ENCODE measurements at regions not wholly inside any gene's neighbourhood (a gene's known extent, or its start where the extent isn't known, plus 50 kb on each side); places are given as distances from the start of the nearest gene placed in this dataset.

DNA sequence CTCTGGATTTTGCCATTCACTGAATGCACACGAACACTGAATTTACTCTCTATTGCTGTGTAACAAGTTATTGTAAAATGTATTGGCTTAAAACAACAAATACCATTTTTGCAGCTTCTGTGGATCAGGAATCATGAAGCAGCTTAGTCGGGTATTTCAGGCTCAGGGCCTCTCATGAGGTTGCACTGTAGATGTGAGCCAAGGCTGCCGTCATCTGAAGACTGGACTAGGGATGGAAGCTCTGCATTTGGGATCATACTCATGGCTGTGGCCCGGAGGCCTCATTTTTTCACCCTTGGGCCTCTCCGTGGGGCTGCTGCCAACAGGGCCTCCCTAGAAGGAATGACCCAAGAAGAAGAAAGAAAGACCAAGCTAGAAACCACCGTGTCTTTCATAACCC is 492.4 kb upstream of the CDH4 start:
- no peak overlapping the region for H3K4me3 ChIP-seq (ENCODE audit: low read depth, low read length)
- TF ChIP-seq, protein P1, sequence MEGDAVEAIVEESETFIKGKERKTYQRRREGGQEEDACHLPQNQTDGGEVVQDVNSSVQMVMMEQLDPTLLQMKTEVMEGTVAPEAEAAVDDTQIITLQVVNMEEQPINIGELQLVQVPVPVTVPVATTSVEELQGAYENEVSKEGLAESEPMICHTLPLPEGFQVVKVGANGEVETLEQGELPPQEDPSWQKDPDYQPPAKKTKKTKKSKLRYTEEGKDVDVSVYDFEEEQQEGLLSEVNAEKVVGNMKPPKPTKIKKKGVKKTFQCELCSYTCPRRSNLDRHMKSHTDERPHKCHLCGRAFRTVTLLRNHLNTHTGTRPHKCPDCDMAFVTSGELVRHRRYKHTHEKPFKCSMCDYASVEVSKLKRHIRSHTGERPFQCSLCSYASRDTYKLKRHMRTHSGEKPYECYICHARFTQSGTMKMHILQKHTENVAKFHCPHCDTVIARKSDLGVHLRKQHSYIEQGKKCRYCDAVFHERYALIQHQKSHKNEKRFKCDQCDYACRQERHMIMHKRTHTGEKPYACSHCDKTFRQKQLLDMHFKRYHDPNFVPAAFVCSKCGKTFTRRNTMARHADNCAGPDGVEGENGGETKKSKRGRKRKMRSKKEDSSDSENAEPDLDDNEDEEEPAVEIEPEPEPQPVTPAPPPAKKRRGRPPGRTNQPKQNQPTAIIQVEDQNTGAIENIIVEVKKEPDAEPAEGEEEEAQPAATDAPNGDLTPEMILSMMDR (IDR thresholded peaks at IDR 0.05; ENCODE audit: insufficient read depth, low read depth, low read length), result no peak
- DNase-seq (ENCODE audit: low read depth), result no peak

GRCh38 chr20:60760256-60761000 is 491.6 kb upstream of the CDH4 start:
- no peak overlapping the region for H3K4me3 ChIP-seq (ENCODE audit: low read depth, low read length)
- DNase-seq (ENCODE audit: low read depth), result no peak
- TF ChIP-seq, protein P1 (IDR thresholded peaks at IDR 0.05; ENCODE audit: insufficient read depth, low read depth, low read length), result no peak

- DNase-seq (ENCODE audit: low read depth), result no peak
- TF ChIP-seq, protein P1 (IDR thresholded peaks at IDR 0.05; ENCODE audit: insufficient read depth, low read depth, low read length), result no peak
- no peak overlapping the region for H3K4me3 ChIP-seq (ENCODE audit: low read depth, low read length)
Measured at GRCh38 chr20:60761056-60761455, 491.0 kb upstream of the CDH4 start.

DNA sequence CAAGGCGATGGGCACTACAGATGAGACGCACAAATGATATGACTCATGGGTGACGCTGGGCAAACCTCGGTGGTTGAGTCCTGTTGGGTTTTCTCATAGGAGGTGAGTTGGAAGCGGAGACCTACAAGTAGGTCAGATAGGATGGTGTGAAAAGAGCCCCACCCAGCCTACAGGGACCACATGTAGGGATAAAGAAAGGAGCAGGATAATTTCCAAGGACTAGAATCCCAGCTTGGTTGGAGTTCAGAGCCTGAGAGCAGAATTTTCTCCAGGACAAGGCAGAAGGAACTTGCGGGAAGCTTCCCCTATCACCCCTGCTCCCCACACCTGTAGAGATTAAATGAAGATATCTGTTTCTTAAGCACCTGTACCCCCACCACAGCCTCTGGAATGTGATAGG is 489.7 kb upstream of the CDH4 start:
- TF ChIP-seq, protein P1 (IDR thresholded peaks at IDR 0.05; ENCODE audit: insufficient read depth, low read depth, low read length), result no peak
- no peak for DNase-seq (ENCODE audit: low read depth)

DNA sequence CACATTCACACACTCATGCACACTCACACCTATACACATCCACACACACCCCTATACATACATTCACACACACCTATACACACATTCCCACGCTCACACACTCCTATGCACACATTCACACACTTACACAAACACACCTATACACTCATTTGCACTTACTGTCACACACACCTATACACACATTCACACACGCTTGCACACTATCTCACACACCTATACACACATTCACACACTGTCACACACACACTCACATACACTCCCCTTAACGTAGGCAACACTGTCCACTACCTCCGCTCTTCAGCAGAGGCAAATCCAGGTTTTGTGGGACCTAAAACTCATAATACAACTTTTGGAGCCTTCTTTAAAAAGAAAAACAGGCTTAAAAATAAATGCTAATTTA is 487.7 kb upstream of the CDH4 start:
- DNase-seq (ENCODE audit: low read depth), result no peak
- TF ChIP-seq, protein P1 (IDR thresholded peaks at IDR 0.05; ENCODE audit: insufficient read depth, low read depth, low read length), result no peak
- H3K4me3 ChIP-seq (ENCODE audit: low read depth, low read length), result no peak overlapping the region

More for the DNA sequence above, 489.7 kb upstream of the CDH4 start:
- no peak overlapping the region for H3K4me3 ChIP-seq (ENCODE audit: low read depth, low read length)

DNA sequence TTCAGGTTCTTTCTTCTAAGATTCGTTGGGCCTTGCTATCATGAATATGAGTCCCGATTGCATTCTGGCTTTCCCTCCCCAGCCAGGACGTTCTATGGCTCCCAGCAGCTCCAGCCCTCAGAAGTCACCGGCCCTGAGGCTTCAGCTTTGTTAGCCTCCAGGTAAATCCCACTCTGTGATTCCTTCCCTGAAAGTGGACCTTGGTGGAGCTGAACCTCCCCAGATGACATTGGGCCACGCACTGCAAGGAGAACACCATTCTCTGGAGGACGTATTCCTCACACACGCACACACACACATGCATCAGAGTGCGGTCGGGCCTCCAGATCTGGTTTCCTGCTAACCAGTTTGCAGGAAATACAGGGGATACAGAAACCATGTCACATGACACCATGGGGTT is 487.3 kb upstream of the CDH4 start:
- no peak for DNase-seq (ENCODE audit: low read depth)
- H3K4me3 ChIP-seq (ENCODE audit: low read depth, low read length), result no peak overlapping the region
- TF ChIP-seq, protein P1 (IDR thresholded peaks at IDR 0.05; ENCODE audit: insufficient read depth, low read depth, low read length), result no peak
